GM12878 (cell line): ENCODE measurements at regions not wholly inside any gene's neighbourhood (a gene's known extent, or its start where the extent isn't known, plus 50 kb on each side); places are given as distances from the start of the nearest gene placed in this dataset.

Source experiments
- ATAC-seq: fragments of 200-7000 bp; cut with Tn5 transposase; 3 replicates; pipeline ENCODE4 v1.9.1; 2020; ENCODE audit warnings: mild to moderate bottlenecking, moderate library complexity
- BruUV-seq: library from RNA; stranded (reverse); fragments of 400-500 nt; replicated peaks from 2 replicates; lab custom pipeline; 2021; lab: Mats Ljungman, UMichigan
- CTCF ChIA-PET: fragments of 300-600 bp; sonication (Branson Sonifier 250); formaldehyde crosslinking; extraction: SDS; loops from one replicate; lab custom pipeline; 2021; ENCODE audit warnings: inconsistent platforms; lab: Yijun Ruan, JAX
- POLR2A ChIA-PET: fragments of 350-600 bp; formaldehyde crosslinking; extraction: SDS; loops from one replicate; lab custom pipeline; 2021; ENCODE audit warnings: inconsistent platforms; lab: Charles Lee
- RAD21 ChIA-PET: fragments of 300-600 bp; sonication (Branson Sonifier 250); formaldehyde crosslinking; loops from one replicate; lab custom pipeline; 2023; ENCODE audit warnings: antibody characterized with exemption; ENCODE audit not compliant: unreplicated experiment; lab: Charles Lee
- SMC1A ChIA-PET: fragments of 300-600 bp; sonication (Branson Sonifier 250); formaldehyde crosslinking; loops from one replicate; lab custom pipeline; 2023; ENCODE audit not compliant: unreplicated experiment, uncharacterized antibody; lab: Charles Lee
- DNase-seq: peaks from one replicate; pipeline ENCODE4 v3.0.0-alpha.2; 2011; ENCODE audit warnings: low read depth, low spot score
- FAIRE-seq: peaks from 3 replicates; lab custom pipeline; 2011; peaks lifted over from hg19 to GRCh38; lab: Jason Lieb, UNC
- H2AFZ ChIP-seq: 2 replicates; pipeline ENCODE4 v1.6.0; 2011; ENCODE audit warnings: low read depth, low read length, control low read depth; ENCODE audit not compliant: control insufficient read depth
- H3K27ac ChIP-seq: 2 replicates; pipeline ENCODE4 v1.5.1; 2011; ENCODE audit warnings: control low read depth; ENCODE audit not compliant: control insufficient read depth, insufficient read depth
- H3K27me3 ChIP-seq, 2 experiments: replicated peaks in 1 of 2; 2 replicates each; pipeline versions ENCODE4 v1.6.0 to v1.6.1; 2011; ENCODE audit warnings: low read length in 1 of 2; ENCODE audit not compliant: control insufficient read depth in 2 of 2, insufficient read depth in 2 of 2
- H3K36me3 ChIP-seq, 2 experiments: 2 replicates each; pipeline ENCODE4 v1.5.1; 2011; ENCODE audit warnings: low read length in 1 of 2; ENCODE audit not compliant: control insufficient read depth in 2 of 2, insufficient read depth in 2 of 2
- H3K4me1 ChIP-seq: 2 replicates; pipeline ENCODE4 v1.6.1; 2011; ENCODE audit warnings: mild to moderate bottlenecking, low read length, moderate library complexity, mixed read lengths; ENCODE audit not compliant: control insufficient read depth, insufficient read depth
- H3K4me2 ChIP-seq: 2 replicates; pipeline ENCODE4 v1.6.0; 2011; ENCODE audit warnings: control low read depth; ENCODE audit not compliant: control insufficient read depth, insufficient read depth
- H3K4me3 ChIP-seq: fragments of 200-600 bp; sonication (generic); 2 replicates; pipeline ENCODE4 v1.5.1; 2016
- H3K79me2 ChIP-seq: 2 replicates; pipeline ENCODE4 v1.6.0; 2011; ENCODE audit warnings: low read length; ENCODE audit not compliant: control insufficient read depth, insufficient read depth
- H3K9ac ChIP-seq: 2 replicates; pipeline ENCODE4 v1.8.0; 2011; ENCODE audit warnings: low read length, control low read depth, mixed read lengths; ENCODE audit not compliant: control insufficient read depth, insufficient read depth
- H3K9me3 ChIP-seq: replicated peaks from 3 replicates; pipeline ENCODE4 v1.5.1; 2011; ENCODE audit warnings: mild to moderate bottlenecking, low read length; ENCODE audit not compliant: control insufficient read depth, insufficient read depth
- H4K20me1 ChIP-seq: 2 replicates; pipeline ENCODE4 v1.6.0; 2011; ENCODE audit not compliant: control insufficient read depth, insufficient read depth
- ATF7 ChIP-seq: fragments of 450-650 bp; IDR thresholded peaks from 2 replicates; pipeline ENCODE4 v1.6.1; 2016; ENCODE audit warnings: low read depth, mild to moderate bottlenecking
- BACH1 ChIP-seq: fragments of 450-650 bp; IDR thresholded peaks from 2 replicates; pipeline ENCODE4 v1.6.1; 2017; ENCODE audit warnings: mild to moderate bottlenecking, borderline replicate concordance
- BRCA1 ChIP-seq: IDR thresholded peaks from 2 replicates; pipeline ENCODE4 v1.6.1; 2011; ENCODE audit warnings: low read depth, low read length, improper control_type of control experiment
- CHD2 ChIP-seq: IDR thresholded peaks from 2 replicates; pipeline ENCODE4 v1.6.1; 2011; ENCODE audit warnings: low read depth, low read length, improper control_type of control experiment, borderline replicate concordance
- EGR1 ChIP-seq, 2 experiments: IDR thresholded peaks; 1 replicate in 1 of 2; 2 replicates in 1 of 2; pipeline ENCODE4 v1.6.1; 2011 to 2012; ENCODE audit warnings: low read depth in 2 of 2, low read length in 2 of 2, borderline replicate concordance in 1 of 2, mild to moderate bottlenecking in 1 of 2, moderate library complexity in 1 of 2
- EP300 ChIP-seq, 2 experiments: fragments of 150-350 bp in 1 of 2; IDR thresholded peaks; 2 replicates each; pipeline ENCODE4 v1.6.1; 2011 to 2012; ENCODE audit warnings: low read depth in 2 of 2, low read length in 2 of 2, borderline replicate concordance in 1 of 2, improper control_type of control experiment in 1 of 2, inconsistent platforms in 1 of 2; ENCODE audit not compliant: control insufficient read depth in 1 of 2
- MEF2A ChIP-seq: IDR thresholded peaks from 2 replicates; pipeline ENCODE4 v1.6.1; 2011; ENCODE audit warnings: low read depth, mild to moderate bottlenecking, low read length, moderate library complexity; ENCODE audit not compliant: insufficient read depth
- PAX5 ChIP-seq: IDR thresholded peaks from 2 replicates; pipeline ENCODE4 v1.6.1; 2011; ENCODE audit warnings: low read depth, low read length, borderline replicate concordance
- RAD51 ChIP-seq: fragments of 450-650 bp; IDR thresholded peaks from 2 replicates; pipeline ENCODE4 v1.6.1; 2016; ENCODE audit warnings: moderate library complexity, mild to moderate bottlenecking, inconsistent platforms
- SPI1 ChIP-seq: IDR thresholded peaks from 2 replicates; pipeline ENCODE4 v1.6.1; 2011; ENCODE audit warnings: low read depth, mild to moderate bottlenecking, low read length, moderate library complexity, borderline replicate concordance; ENCODE audit not compliant: insufficient read depth
- ZNF217 ChIP-seq: fragments of 450-650 bp; IDR thresholded peaks from 2 replicates; pipeline ENCODE4 v1.6.1; 2017; ENCODE audit warnings: antibody characterized with exemption, mild to moderate bottlenecking
- ZSCAN29 ChIP-seq: fragments of 450-650 bp; IDR thresholded peaks from 2 replicates; pipeline ENCODE4 v1.6.1; 2017; ENCODE audit warnings: mild to moderate bottlenecking, moderate library complexity
- WGBS: methylation state at CpG from one replicate; pipeline ENCODE4 v1.1.6; 2016; ENCODE audit warnings: low lambda C conversion rate; ENCODE audit not compliant: insufficient replicate concordance, insufficient coverage; ENCODE audit errors: missing lambda C conversion rate; 5-methylcytosine and 5-hydroxymethylcytosine counted together
- in situ Hi-C: fragments of 300-500 bp; cut with MboI; formaldehyde crosslinking; loops from 9 replicates; pipeline ENCODE4 v1.14.3; 2018; ENCODE audit warnings: mixed read lengths
- intact Hi-C: fragments of 100-400 bp; cut with micrococcal nuclease; formaldehyde crosslinking; loops from one replicate; pipeline ENCODE4 v1.14.2; 2022; ENCODE audit not compliant: unreplicated experiment
- TF ChIP-seq, protein P1 (sequence below): IDR thresholded peaks from 2 replicates; pipeline ENCODE4 v1.6.1; 2012; ENCODE audit warnings: low read length, inconsistent platforms
- TF ChIP-seq, protein P2 (sequence below): fragments of 450-650 bp; IDR thresholded peaks from 2 replicates; pipeline ENCODE4 v1.6.1; 2016; ENCODE audit warnings: mild to moderate bottlenecking
- TF ChIP-seq, protein P3 (sequence below): fragments of 150-350 bp; IDR thresholded peaks from 2 replicates; pipeline ENCODE4 v1.6.1; 2014; ENCODE audit warnings: mild to moderate bottlenecking, low read depth, low read length

DNA sequence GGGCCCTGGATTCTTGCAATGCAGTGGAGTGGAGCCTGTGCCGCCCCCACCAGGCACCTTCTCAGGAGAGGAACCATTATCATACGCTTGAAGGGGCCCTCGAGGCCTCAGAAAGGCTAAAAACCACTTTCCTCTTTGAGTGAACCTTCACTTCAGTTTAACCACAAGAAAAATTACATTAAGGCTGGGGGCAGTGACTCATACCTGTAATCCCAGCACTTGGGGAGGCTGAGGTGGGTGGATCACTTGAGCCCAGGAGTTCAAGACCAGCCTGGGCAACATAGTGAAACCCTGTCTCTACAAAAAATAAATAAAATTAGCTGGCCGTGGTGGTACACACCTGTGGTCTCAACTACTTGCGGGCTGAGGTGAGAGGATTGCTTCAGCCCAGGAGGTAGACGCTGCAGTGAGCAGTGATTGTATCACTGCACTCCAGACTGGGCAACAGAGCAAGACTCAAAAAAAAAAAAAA, 165.8 kb upstream of the GRK3 start (continued):
- TF ChIP-seq ZSCAN29 (0 out of 2 replicates have a peak, but pooled peaks have one; percentile 24), PAX5 (peak; percentile 77; the same call in 1 of the 2 replicates), EGR1 (IDR thresholded peaks at IDR 0.05; ENCODE audit: borderline replicate concordance in 1 of 2, low read depth in 2 of 2, low read length in 2 of 2) (0 out of 3 replicates have a peak, but pooled peaks of 1 of the 2 experiments have one; percentile 16), ATF7 (peak; percentile 81), BACH1 (peak; percentile 36; the same call in 1 of the 2 replicates), EP300 (IDR thresholded peaks at IDR 0.05; ENCODE audit: borderline replicate concordance in 1 of 2, control insufficient read depth in 1 of 2, low read depth in 2 of 2, low read length in 2 of 2) (peak in 1 of 2 experiments; percentile 21; a peak in 1 of 4 replicates)
- TF ChIP-seq, protein P1, sequence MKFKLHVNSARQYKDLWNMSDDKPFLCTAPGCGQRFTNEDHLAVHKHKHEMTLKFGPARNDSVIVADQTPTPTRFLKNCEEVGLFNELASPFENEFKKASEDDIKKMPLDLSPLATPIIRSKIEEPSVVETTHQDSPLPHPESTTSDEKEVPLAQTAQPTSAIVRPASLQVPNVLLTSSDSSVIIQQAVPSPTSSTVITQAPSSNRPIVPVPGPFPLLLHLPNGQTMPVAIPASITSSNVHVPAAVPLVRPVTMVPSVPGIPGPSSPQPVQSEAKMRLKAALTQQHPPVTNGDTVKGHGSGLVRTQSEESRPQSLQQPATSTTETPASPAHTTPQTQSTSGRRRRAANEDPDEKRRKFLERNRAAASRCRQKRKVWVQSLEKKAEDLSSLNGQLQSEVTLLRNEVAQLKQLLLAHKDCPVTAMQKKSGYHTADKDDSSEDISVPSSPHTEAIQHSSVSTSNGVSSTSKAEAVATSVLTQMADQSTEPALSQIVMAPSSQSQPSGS, result peak; percentile 53; the same call in 1 of the 2 replicates
- TF ChIP-seq, all 136 proteins: peak for 45; not testable (repeated sequence) for 91

DNA sequence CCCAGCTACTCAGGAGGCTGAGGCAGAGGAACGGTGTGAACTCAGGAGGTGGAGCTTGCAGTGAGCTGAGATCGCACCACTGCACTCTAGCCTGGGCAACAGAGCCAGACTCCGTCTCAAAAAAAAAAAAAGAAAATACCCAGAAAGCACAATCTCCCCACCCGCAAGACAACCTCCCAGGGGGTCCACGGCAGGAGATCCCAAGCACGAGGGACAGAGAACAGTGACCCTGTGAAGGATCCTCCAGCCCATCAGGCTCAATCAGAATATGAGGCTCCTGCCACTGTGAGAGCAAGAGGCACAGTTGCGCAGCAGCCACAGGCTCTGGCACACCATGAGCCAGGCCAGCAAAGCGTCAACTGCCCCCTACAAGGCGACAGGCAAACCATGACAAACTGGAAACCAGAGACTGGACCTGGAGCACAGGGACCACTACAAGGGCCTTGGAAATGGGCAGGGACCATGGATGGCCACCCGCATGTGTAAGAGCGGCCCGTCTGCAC, 164.8 kb upstream of the GRK3 start:
- 91% methylated on average over 12 of the region's 12 CpGs for WGBS
- peak overlapping the region; percentile 59; the same call in 1 of the 2 replicates for H3K4me2 ChIP-seq
- ATAC-seq (no peak), DNase-seq (no peak), FAIRE-seq (no peak)
- no peaks in the 10 kb centered on the region for H3K36me3 ChIP-seq
- H3K27me3 ChIP-seq, result no peaks in the 10 kb centered on the region
- ChIA-PET SMC1A (no interaction called here), RAD21 (interaction anchor here (1.3 to 2.0 kb wide), 2 partner anchors 22 to 48 kb away, joined by 3 to 9 read pairs; no protein-coding TSS in a partner anchor), CTCF (interaction anchor here (2.1 kb wide), 1 partner anchor 20 kb away, joined by 8 read pairs; no protein-coding TSS in a partner anchor), POLR2A (no interaction called here)
- H3K27ac ChIP-seq, result no peak overlapping the region
- H3K79me2 ChIP-seq, result peaks cover 77% of the 10 kb centered on the region
- H3K4me1 ChIP-seq, result peaks cover 49% of the 10 kb centered on the region
- in situ Hi-C loops (no loop called here), intact Hi-C loops (loop anchor here (2.0 to 5.0 kb wide), 2 partner anchors 37 to 48 kb away; no protein-coding TSS in a partner anchor)
- H3K9me3 ChIP-seq, result no peaks in the 10 kb centered on the region
- BruUV-seq, result no TSS peak
- H2AFZ ChIP-seq, result no peak overlapping the region
- no peak overlapping the region for H3K9ac ChIP-seq
- 0 out of 2 replicates have a peak, but pooled peaks cover 1% of the 10 kb centered on the region for H4K20me1 ChIP-seq
- H3K4me3 ChIP-seq, result no peak overlapping the region
- TF ChIP-seq, protein P2, sequence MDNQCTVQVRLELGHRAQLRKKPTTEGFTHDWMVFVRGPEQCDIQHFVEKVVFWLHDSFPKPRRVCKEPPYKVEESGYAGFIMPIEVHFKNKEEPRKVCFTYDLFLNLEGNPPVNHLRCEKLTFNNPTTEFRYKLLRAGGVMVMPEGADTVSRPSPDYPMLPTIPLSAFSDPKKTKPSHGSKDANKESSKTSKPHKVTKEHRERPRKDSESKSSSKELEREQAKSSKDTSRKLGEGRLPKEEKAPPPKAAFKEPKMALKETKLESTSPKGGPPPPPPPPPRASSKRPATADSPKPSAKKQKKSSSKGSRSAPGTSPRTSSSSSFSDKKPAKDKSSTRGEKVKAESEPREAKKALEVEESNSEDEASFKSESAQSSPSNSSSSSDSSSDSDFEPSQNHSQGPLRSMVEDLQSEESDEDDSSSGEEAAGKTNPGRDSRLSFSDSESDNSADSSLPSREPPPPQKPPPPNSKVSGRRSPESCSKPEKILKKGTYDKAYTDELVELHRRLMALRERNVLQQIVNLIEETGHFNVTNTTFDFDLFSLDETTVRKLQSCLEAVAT, result no peak
- TF ChIP-seq CHD2 (no peak), ZNF217 (no peak), BRCA1 (no peak), SPI1 (no peak), MEF2A (no peak), RAD51 (no peak)
- TF ChIP-seq, protein P3, sequence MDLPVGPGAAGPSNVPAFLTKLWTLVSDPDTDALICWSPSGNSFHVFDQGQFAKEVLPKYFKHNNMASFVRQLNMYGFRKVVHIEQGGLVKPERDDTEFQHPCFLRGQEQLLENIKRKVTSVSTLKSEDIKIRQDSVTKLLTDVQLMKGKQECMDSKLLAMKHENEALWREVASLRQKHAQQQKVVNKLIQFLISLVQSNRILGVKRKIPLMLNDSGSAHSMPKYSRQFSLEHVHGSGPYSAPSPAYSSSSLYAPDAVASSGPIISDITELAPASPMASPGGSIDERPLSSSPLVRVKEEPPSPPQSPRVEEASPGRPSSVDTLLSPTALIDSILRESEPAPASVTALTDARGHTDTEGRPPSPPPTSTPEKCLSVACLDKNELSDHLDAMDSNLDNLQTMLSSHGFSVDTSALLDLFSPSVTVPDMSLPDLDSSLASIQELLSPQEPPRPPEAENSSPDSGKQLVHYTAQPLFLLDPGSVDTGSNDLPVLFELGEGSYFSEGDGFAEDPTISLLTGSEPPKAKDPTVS, result no peak
